HEK293 (cell line): ENCODE measurements at regions not wholly inside any gene's neighbourhood (a gene's known extent, or its start where the extent isn't known, plus 50 kb on each side); places are given as distances from the start of the nearest gene placed in this dataset.

Experiments used
- OSR2 ChIP-seq: fragments of 450-650 bp; formaldehyde crosslinking; IDR thresholded peaks from 2 replicates; pipeline ENCODE4 v1.5.1; 2016; ENCODE audit warnings: missing biosample characterization, missing genetic modification characterization
- TF ChIP-seq, protein P1 (sequence below): fragments of 450-650 bp; formaldehyde crosslinking; IDR thresholded peaks from 2 replicates; pipeline ENCODE4 v1.5.1; 2016; ENCODE audit warnings: missing biosample characterization, missing genetic modification characterization

DNA sequence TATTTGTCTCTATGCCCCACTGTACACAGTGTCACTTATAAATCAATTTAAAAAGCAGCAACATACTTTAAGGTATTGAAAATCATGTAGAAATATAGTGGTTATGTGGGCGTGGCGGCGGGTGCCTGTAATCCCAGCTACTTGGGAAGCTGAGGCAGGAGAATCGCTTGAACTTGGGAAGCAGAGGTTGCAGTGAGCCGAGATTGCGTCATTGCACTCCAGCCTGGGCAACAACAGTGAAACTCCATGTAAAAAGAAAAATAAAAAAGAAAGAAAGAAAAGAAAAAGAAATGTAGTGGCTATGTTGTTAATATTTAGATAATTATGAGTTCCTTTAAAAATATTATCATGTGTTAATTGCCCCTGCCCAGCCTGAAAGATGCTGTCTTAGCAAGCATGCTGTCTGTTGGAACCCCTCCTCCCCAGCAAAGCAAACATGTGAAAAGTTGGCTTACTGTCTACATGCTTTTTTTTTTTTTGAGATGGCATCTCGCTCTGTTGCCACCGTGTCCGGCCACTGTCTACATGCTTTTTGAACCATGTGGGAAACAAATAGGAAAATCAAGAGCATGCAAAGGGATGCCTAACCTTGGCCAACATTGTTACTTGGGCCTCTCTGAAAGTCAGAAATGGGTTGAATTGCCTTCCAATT lies 151.4 kb upstream of the TSHZ2 start:
- TF ChIP-seq, protein P1, sequence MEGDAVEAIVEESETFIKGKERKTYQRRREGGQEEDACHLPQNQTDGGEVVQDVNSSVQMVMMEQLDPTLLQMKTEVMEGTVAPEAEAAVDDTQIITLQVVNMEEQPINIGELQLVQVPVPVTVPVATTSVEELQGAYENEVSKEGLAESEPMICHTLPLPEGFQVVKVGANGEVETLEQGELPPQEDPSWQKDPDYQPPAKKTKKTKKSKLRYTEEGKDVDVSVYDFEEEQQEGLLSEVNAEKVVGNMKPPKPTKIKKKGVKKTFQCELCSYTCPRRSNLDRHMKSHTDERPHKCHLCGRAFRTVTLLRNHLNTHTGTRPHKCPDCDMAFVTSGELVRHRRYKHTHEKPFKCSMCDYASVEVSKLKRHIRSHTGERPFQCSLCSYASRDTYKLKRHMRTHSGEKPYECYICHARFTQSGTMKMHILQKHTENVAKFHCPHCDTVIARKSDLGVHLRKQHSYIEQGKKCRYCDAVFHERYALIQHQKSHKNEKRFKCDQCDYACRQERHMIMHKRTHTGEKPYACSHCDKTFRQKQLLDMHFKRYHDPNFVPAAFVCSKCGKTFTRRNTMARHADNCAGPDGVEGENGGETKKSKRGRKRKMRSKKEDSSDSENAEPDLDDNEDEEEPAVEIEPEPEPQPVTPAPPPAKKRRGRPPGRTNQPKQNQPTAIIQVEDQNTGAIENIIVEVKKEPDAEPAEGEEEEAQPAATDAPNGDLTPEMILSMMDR (tag by site-specific recombination) = no peak
- TF ChIP-seq OSR2 (tag by site-specific recombination) = no peak
